Smooth muscle cell (in vitro differentiated cells): ENCODE measurements at regions not wholly inside any gene's neighbourhood (a gene's known extent, or its start where the extent isn't known, plus 50 kb on each side); places are given as distances from the start of the nearest gene placed in this dataset.

Experiments used
- DNase-seq: peaks from one replicate; lab custom pipeline; 2025; ENCODE audit not compliant: unreplicated experiment; lab: John Stamatoyannopoulos, UW
- H2AFZ ChIP-seq: fragments of 200-600 bp; sonication (generic); 2 replicates; pipeline ENCODE4 v1.6.0; 2016; ENCODE audit warnings: antibody characterized with exemption, low read depth, mild to moderate bottlenecking
- H3F3A ChIP-seq: fragments of 200-600 bp; sonication (generic); 2 replicates; pipeline ENCODE4 v1.6.0; 2017; ENCODE audit warnings: antibody characterized with exemption, low read depth
- H3K27ac ChIP-seq: fragments of 200-600 bp; sonication (generic); 2 replicates; pipeline ENCODE4 v1.5.1; 2016; ENCODE audit warnings: low read depth, mild to moderate bottlenecking
- H3K27me3 ChIP-seq: fragments of 200-600 bp; sonication (generic); 2 replicates; pipeline ENCODE4 v1.6.1; 2016; ENCODE audit warnings: low read depth, mild to moderate bottlenecking
- H3K36me3 ChIP-seq: fragments of 200-600 bp; sonication (generic); 2 replicates; pipeline ENCODE4 v1.5.1; 2016; ENCODE audit warnings: low read depth
- H3K4me1 ChIP-seq: fragments of 200-600 bp; sonication (generic); 2 replicates; pipeline ENCODE4 v1.5.1; 2016; ENCODE audit warnings: low read depth
- H3K4me2 ChIP-seq: fragments of 200-600 bp; sonication (generic); 2 replicates; pipeline ENCODE4 v1.6.0; 2016; ENCODE audit warnings: mild to moderate bottlenecking
- H3K4me3 ChIP-seq: fragments of 200-600 bp; sonication (generic); 2 replicates; pipeline ENCODE4 v1.5.1; 2016; ENCODE audit warnings: mild to moderate bottlenecking
- H3K79me2 ChIP-seq: fragments of 200-600 bp; sonication (generic); 2 replicates; pipeline ENCODE4 v1.6.0; 2016; ENCODE audit warnings: low read depth, mild to moderate bottlenecking
- H3K9ac ChIP-seq: fragments of 200-600 bp; sonication (generic); 2 replicates; pipeline ENCODE4 v1.6.0; 2016; ENCODE audit warnings: low read depth
- H3K9me3 ChIP-seq: fragments of 200-600 bp; sonication (generic); replicated peaks from 2 replicates; pipeline ENCODE4 v1.5.1; 2016; ENCODE audit warnings: low read depth
- H4K20me1 ChIP-seq: fragments of 200-600 bp; sonication (generic); 2 replicates; pipeline ENCODE4 v1.6.0; 2016; ENCODE audit warnings: low read depth
- CTCF ChIP-seq: fragments of 200-600 bp; sonication (generic); IDR thresholded peaks from 2 replicates; pipeline ENCODE4 v1.5.1; 2017; ENCODE audit warnings: borderline replicate concordance, mild to moderate bottlenecking, antibody characterized with exemption; ENCODE audit not compliant: insufficient read depth, poor library complexity, severe bottlenecking
- WGBS: methylation state at CpG from one replicate; pipeline ENCODE4 v1.1.7; 2016; ENCODE audit warnings: low lambda C conversion rate; 5-methylcytosine and 5-hydroxymethylcytosine counted together

GRCh38 chr2:58893656-58894351 is 652.7 kb upstream of the FANCL start:
- no peak overlapping the region for H3K4me3 ChIP-seq
- no peaks in the 10 kb centered on the region for H3F3A ChIP-seq
- no peak for DNase-seq
- no peaks in the 10 kb centered on the region for H3K9me3 ChIP-seq
- no peak overlapping the region for H3K4me2 ChIP-seq
- no peak for TF ChIP-seq CTCF
- no peaks in the 10 kb centered on the region for H3K79me2 ChIP-seq
- no peak overlapping the region for H3K27ac ChIP-seq
- H3K27me3 ChIP-seq, result no peaks in the 10 kb centered on the region
- no peak overlapping the region for H2AFZ ChIP-seq
- no peaks in the 10 kb centered on the region for H3K36me3 ChIP-seq
- H3K9ac ChIP-seq, result no peak overlapping the region
- WGBS, result 82% methylated on average over 14 of the region's 14 CpGs
- no peaks in the 10 kb centered on the region for H4K20me1 ChIP-seq
- H3K4me1 ChIP-seq, result peaks cover 4% of the 10 kb centered on the region

- H3K4me3 ChIP-seq, result no peak overlapping the region
- no peaks in the 10 kb centered on the region for H3K27me3 ChIP-seq
- H4K20me1 ChIP-seq, result no peaks in the 10 kb centered on the region
- H3K4me1 ChIP-seq, result peaks cover 4% of the 10 kb centered on the region
- no peaks in the 10 kb centered on the region for H3F3A ChIP-seq
- no peak overlapping the region for H2AFZ ChIP-seq
- H3K36me3 ChIP-seq, result no peaks in the 10 kb centered on the region
- no peak overlapping the region for H3K4me2 ChIP-seq
- WGBS, result 89% methylated on average over 4 of the region's 4 CpGs
- H3K9ac ChIP-seq, result no peak overlapping the region
- no peak overlapping the region for H3K27ac ChIP-seq
- H3K79me2 ChIP-seq, result no peaks in the 10 kb centered on the region
- H3K9me3 ChIP-seq, result no peaks in the 10 kb centered on the region
- no peak for TF ChIP-seq CTCF
- no peak for DNase-seq
Measured at GRCh38 chr2:58891828-58892377, 650.8 kb upstream of the FANCL start.

GRCh38 chr2:58890865-58891525 is 649.9 kb upstream of the FANCL start:
- no peaks in the 10 kb centered on the region for H3K36me3 ChIP-seq
- H3K4me1 ChIP-seq, result peaks cover 4% of the 10 kb centered on the region
- TF ChIP-seq CTCF, result no peak
- DNase-seq, result no peak
- H3F3A ChIP-seq, result no peaks in the 10 kb centered on the region
- H3K4me3 ChIP-seq, result no peak overlapping the region
- WGBS, result 88% methylated on average over 2 of the region's 2 CpGs
- H3K4me2 ChIP-seq, result no peak overlapping the region
- no peak overlapping the region for H3K27ac ChIP-seq
- H2AFZ ChIP-seq, result no peak overlapping the region
- no peak overlapping the region for H3K9ac ChIP-seq
- H4K20me1 ChIP-seq, result no peaks in the 10 kb centered on the region
- no peaks in the 10 kb centered on the region for H3K79me2 ChIP-seq
- no peaks in the 10 kb centered on the region for H3K9me3 ChIP-seq
- H3K27me3 ChIP-seq, result no peaks in the 10 kb centered on the region
